ENCODE measurements at regions not wholly inside any gene's neighbourhood (a gene's known extent, or its start where the extent isn't known, plus 50 kb on each side); places are given as distances from the start of the nearest gene placed in this dataset.

DNA sequence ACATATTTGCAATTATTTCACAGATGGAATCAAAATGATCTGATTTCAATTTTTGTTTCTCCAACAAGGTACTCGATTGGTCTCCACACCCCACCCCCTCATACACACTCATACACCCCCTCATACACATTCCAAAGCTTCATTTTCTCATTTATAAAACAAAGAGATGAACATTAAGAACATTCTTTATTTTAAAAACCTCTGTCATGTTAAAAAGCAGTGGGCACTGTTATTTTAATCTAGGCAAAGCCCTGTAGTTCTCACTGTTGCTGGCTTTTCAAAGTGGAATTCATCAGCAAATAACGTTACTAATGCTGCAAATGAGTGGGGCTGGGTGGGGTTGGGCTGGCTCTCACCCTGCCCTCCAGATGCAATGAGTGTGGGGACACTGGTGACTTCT, 289.6 kb upstream of the ASIC2 start:
- no peak overlapping the region for H3K4me3 ChIP-seq
- peaks cover 19% of the 10 kb centered on the region for H3K4me1 ChIP-seq
- no peak for DNase-seq
- H3K27me3 ChIP-seq = no peaks in the 10 kb centered on the region
- intact Hi-C loops (cut with DNase I; ENCODE audit: low total_unique reads) = no loop called here
- no peaks in the 10 kb centered on the region for H3K36me3 ChIP-seq (ENCODE audit: low read depth, missing control alignments)
- H3K27ac ChIP-seq = no peak overlapping the region
- WGBS, 2 donors = 70 to 76% methylated on average over 2 of the region's 2 CpGs
- no peaks in the 10 kb centered on the region for H3K9me3 ChIP-seq
- no peak for TF ChIP-seq POLR2A (IDR thresholded peaks at IDR 0.05)
- TF ChIP-seq, protein P1, sequence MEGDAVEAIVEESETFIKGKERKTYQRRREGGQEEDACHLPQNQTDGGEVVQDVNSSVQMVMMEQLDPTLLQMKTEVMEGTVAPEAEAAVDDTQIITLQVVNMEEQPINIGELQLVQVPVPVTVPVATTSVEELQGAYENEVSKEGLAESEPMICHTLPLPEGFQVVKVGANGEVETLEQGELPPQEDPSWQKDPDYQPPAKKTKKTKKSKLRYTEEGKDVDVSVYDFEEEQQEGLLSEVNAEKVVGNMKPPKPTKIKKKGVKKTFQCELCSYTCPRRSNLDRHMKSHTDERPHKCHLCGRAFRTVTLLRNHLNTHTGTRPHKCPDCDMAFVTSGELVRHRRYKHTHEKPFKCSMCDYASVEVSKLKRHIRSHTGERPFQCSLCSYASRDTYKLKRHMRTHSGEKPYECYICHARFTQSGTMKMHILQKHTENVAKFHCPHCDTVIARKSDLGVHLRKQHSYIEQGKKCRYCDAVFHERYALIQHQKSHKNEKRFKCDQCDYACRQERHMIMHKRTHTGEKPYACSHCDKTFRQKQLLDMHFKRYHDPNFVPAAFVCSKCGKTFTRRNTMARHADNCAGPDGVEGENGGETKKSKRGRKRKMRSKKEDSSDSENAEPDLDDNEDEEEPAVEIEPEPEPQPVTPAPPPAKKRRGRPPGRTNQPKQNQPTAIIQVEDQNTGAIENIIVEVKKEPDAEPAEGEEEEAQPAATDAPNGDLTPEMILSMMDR (IDR thresholded peaks at IDR 0.05) = no peak

DNA sequence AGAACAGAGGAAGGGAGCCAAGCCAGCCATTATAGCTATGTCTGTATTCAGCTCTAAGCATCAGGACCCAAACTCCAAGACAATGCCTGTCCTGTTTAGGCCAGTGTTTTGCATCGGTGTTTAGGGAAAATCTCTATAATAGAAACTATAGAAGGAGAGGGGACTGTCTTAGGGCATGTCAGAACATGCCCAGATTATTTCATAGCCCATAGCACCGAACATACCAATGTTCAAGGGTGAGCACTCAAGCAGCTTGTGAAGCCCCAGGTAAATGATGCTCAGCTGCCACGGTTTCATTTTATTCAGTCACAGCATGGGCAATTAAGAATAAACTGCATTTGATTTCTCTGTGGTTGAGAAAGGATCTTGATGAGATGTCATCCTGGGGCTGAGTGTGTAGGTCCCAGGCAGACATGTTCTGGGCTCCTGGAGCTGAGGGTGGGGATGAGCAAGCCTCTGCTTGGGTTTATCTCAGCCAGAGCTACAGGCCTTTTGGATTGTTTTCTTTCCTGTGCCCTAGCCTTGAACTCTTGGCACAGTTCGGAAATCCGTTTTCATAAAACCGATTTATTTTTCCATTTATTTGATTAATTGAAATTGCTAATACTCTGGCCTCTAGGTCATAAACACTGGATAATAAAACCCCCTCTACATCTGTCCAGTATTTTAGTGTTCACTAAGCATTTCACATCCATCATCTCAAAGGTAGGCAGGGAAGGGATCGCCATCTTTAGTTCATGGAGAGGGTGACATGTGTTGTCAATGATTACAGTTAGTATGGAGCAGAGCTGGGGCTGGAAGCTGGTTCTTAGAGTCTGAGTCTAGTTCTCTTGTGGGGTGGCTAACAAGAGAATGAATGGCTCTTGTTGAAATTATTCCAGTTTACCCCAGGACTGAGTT, 290.7 kb upstream of the ASIC2 start:
- no peaks in the 10 kb centered on the region for H3K9me3 ChIP-seq
- DNase-seq = no peak
- WGBS, 2 donors = 68 to 70% methylated on average over 7 of the region's 7 CpGs
- TF ChIP-seq, protein P1 (IDR thresholded peaks at IDR 0.05) = no peak
- no peak for TF ChIP-seq POLR2A (IDR thresholded peaks at IDR 0.05)
- H3K27ac ChIP-seq = no peak overlapping the region
- no peaks in the 10 kb centered on the region for H3K27me3 ChIP-seq
- no peaks in the 10 kb centered on the region for H3K36me3 ChIP-seq (ENCODE audit: low read depth, missing control alignments)
- peaks cover 26% of the 10 kb centered on the region for H3K4me1 ChIP-seq
- intact Hi-C loops (cut with DNase I; ENCODE audit: low total_unique reads) = no loop called here
- H3K4me3 ChIP-seq = no peak overlapping the region

DNA sequence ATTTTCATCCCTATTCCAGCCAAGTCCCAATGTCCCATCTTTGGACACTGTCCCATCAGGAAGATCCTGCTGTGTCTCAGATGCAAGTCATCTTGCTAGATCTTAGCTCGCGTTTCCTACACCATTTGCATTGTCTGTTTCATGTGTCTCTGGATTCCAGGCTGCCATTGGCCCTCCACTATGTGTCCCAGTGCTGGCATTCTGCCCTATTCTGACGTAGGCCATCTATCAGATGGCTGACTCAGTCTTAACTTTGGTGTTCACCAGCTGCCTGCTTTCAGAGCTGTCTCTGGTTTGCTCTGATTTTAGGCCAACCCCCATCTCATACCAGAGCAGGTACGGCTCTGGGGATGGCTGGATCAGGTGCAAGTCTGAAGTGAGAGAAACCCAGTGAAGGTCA, 300.9 kb upstream of the ASIC2 start:
- Histone ChIP-seq H3K27me3 (no peaks in the 10 kb centered on the region), H3K36me3 (ENCODE audit: low read depth, missing control alignments) (no peaks in the 10 kb centered on the region), H3K27ac (no peak overlapping the region), H3K4me1 (no peaks in the 10 kb centered on the region), H3K4me3 (no peak overlapping the region), H3K9me3 (no peaks in the 10 kb centered on the region)
- TF ChIP-seq, protein P1 (IDR thresholded peaks at IDR 0.05) = no peak
- no peak for TF ChIP-seq POLR2A (IDR thresholded peaks at IDR 0.05)
- intact Hi-C loops (cut with DNase I; ENCODE audit: low total_unique reads) = no loop called here
- 88 to 96% methylated on average over 4 of the region's 4 CpGs for WGBS, 2 donors
- no peak for DNase-seq

DNA sequence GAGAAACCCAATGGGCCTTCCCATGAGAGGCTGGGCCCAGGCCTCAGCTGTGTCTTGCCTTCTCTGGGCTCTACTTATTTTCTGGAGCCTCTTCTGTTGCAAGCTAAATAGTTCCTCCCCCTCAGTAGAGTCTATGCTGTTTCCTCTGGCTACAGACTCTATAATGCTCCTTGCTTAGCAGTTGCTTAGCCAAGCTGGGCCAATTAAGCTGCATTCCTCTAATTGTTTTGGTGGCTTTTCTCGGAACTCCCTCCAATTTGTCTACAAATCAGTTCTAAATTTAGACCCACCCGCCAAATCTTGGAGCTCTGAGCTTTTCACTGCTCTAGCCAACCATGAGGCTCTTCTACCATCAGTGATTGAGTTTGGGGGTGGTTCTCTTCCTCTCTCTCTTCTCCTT, 302.7 kb upstream of the ASIC2 start:
- Histone ChIP-seq H3K27ac (no peak overlapping the region), H3K9me3 (no peaks in the 10 kb centered on the region), H3K27me3 (no peaks in the 10 kb centered on the region), H3K36me3 (ENCODE audit: low read depth, missing control alignments) (no peaks in the 10 kb centered on the region), H3K4me3 (no peak overlapping the region), H3K4me1 (no peaks in the 10 kb centered on the region)
- intact Hi-C loops (cut with DNase I; ENCODE audit: low total_unique reads) = no loop called here
- TF ChIP-seq, protein P1 (IDR thresholded peaks at IDR 0.05) = no peak
- no peak for TF ChIP-seq POLR2A (IDR thresholded peaks at IDR 0.05)
- DNase-seq = peak; percentile 46
- 36 to 41% methylated on average over 2 of the region's 2 CpGs for WGBS, 2 donors

DNA sequence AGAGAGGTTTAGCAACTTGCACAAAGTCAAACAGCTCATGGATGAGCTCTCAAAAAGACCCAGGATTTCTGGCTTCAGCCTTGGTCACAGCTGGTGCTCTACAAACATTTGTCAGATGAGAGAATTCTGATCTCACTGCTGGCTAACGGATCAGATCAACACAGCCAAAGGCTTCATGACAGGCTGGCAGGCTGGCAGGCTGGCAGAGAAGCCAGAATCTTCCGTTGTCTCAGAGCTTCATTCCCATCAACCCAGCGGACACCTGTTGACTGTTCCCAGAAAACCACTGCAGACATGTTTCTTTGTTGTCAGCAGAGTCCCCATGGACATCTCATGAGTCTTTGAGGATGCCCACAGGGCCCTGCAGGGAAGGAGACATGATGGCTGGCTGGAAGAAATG, 303.8 kb upstream of the ASIC2 start:
- no peaks in the 10 kb centered on the region for H3K9me3 ChIP-seq

More for the DNA sequence above, 303.8 kb upstream of the ASIC2 start:
- Histone ChIP-seq H3K4me3 (no peak overlapping the region), H3K27ac (no peak overlapping the region), H3K4me1 (no peaks in the 10 kb centered on the region), H3K36me3 (ENCODE audit: low read depth, missing control alignments) (no peaks in the 10 kb centered on the region), H3K27me3 (no peaks in the 10 kb centered on the region)
- intact Hi-C loops (cut with DNase I; ENCODE audit: low total_unique reads) = no loop called here
- 91 to 94% methylated on average over 3 of the region's 3 CpGs for WGBS, 2 donors
- no peak for TF ChIP-seq POLR2A (IDR thresholded peaks at IDR 0.05)
- TF ChIP-seq, protein P1 (IDR thresholded peaks at IDR 0.05) = no peak
- DNase-seq = no peak

All from testis (tissue), 2 donors.